CD4-positive, alpha-beta T cell treated with Interleukin-4 for 1 hour (primary cell): ENCODE measurements at regions not wholly inside any gene's neighbourhood (a gene's known extent, or its start where the extent isn't known, plus 50 kb on each side); places are given as distances from the start of the nearest gene placed in this dataset.
"Not testable (repeated sequence)": the region's sequence is repeated elsewhere in the genome, so short reads cannot be mapped to it uniquely, and the experiment has no call there.

Experiments
- DNase-seq, 2 donors: peaks; one replicate each; pipeline ENCODE4 v3.0.0-alpha.2; 2020 to 2022

GRCh38 chr3:44159696-44160300, 81.9 kb upstream of the TOPAZ1 start:
- DNase-seq, result no peak

GRCh38 chr3:44160818-44161217, 80.9 kb upstream of the TOPAZ1 start:
- no peak for DNase-seq

- no peak for DNase-seq
Measured at GRCh38 chr3:44171891-44172290, 69.8 kb upstream of the TOPAZ1 start.

GRCh38 chr3:44172701-44173100, 69.0 kb upstream of the TOPAZ1 start:
- DNase-seq, result not testable (repeated sequence)

- no peak for DNase-seq
Measured at GRCh38 chr3:44173263-44173662, 68.4 kb upstream of the TOPAZ1 start.

- no peak for DNase-seq
Measured at GRCh38 chr3:44175070-44175469, 66.6 kb upstream of the TOPAZ1 start.

- no peak for DNase-seq
Measured at GRCh38 chr3:44179246-44179645, 62.4 kb upstream of the TOPAZ1 start.

- no peak for DNase-seq
Measured at GRCh38 chr3:44184319-44184953, 57.2 kb upstream of the TOPAZ1 start.

- no peak for DNase-seq
Measured at GRCh38 chr3:44185396-44185915, 56.2 kb upstream of the TOPAZ1 start.

GRCh38 chr3:44186111-44186672, 55.5 kb upstream of the TOPAZ1 start:
- DNase-seq, result no peak

- DNase-seq, result no peak
Measured at GRCh38 chr3:44186712-44187111, 55.0 kb upstream of the TOPAZ1 start.
